Fibroblast of peridontal ligament (primary cell): ENCODE measurements at regions not wholly inside any gene's neighbourhood (a gene's known extent, or its start where the extent isn't known, plus 50 kb on each side); places are given as distances from the start of the nearest gene placed in this dataset.
A peak's percentile ranks its signal among the peaks of the same experiment; 100 is the strongest.

Source experiments
- DNase-seq: peaks from one replicate; pipeline ENCODE4 v3.0.0-alpha.2; 2010; ENCODE audit errors: extremely low read depth

- DNase-seq = no peak
These were observed 295.3 kb upstream of the MKI67 start for GRCh38 chr10:128421371-128422160.

GRCh38 chr10:128422190-128422589 is 296.0 kb upstream of the MKI67 start:
- DNase-seq = no peak

GRCh38 chr10:128422999-128423398 is 296.8 kb upstream of the MKI67 start:
- no peak for DNase-seq

GRCh38 chr10:128429321-128429720 is 303.1 kb upstream of the MKI67 start:
- DNase-seq = no peak

GRCh38 chr10:128429835-128430513 is 303.8 kb upstream of the MKI67 start:
- DNase-seq = no peak

- DNase-seq = no peak
These were observed 304.9 kb upstream of the MKI67 start for GRCh38 chr10:128431083-128431482.

- DNase-seq = no peak
These were observed 305.3 kb upstream of the MKI67 start for GRCh38 chr10:128431506-128431905.

GRCh38 chr10:128432011-128432410 is 305.8 kb upstream of the MKI67 start:
- no peak for DNase-seq

GRCh38 chr10:128432423-128432822 is 306.2 kb upstream of the MKI67 start:
- no peak for DNase-seq

GRCh38 chr10:128435811-128436210 is 309.6 kb upstream of the MKI67 start:
- DNase-seq = no peak

- no peak for DNase-seq
These were observed 311.6 kb upstream of the MKI67 start for GRCh38 chr10:128437786-128438345.

GRCh38 chr10:128438417-128439063 is 312.3 kb upstream of the MKI67 start:
- DNase-seq = no peak

- no peak for DNase-seq
These were observed 314.4 kb upstream of the MKI67 start for GRCh38 chr10:128440513-128441160.

GRCh38 chr10:128443925-128444518 is 317.8 kb upstream of the MKI67 start:
- no peak for DNase-seq

GRCh38 chr10:128448796-128449195 is 322.6 kb upstream of the MKI67 start:
- DNase-seq = no peak

- no peak for DNase-seq
These were observed 325.7 kb upstream of the MKI67 start for GRCh38 chr10:128451879-128452278.

- no peak for DNase-seq
These were observed 330.0 kb upstream of the MKI67 start for GRCh38 chr10:128456271-128456670.

- no peak for DNase-seq
These were observed 330.9 kb upstream of the MKI67 start for GRCh38 chr10:128457136-128457535.

GRCh38 chr10:128461991-128462390 is 335.8 kb upstream of the MKI67 start:
- no peak for DNase-seq

- DNase-seq = no peak
These were observed 336.6 kb upstream of the MKI67 start for GRCh38 chr10:128462844-128463243.

- DNase-seq = peak; percentile 34
These were observed 338.0 kb upstream of the MKI67 start for GRCh38 chr10:128463991-128464760.
